ENCODE measurements at regions not wholly inside any gene's neighbourhood (a gene's known extent, or its start where the extent isn't known, plus 50 kb on each side); places are given as distances from the start of the nearest gene placed in this dataset.

DNA sequence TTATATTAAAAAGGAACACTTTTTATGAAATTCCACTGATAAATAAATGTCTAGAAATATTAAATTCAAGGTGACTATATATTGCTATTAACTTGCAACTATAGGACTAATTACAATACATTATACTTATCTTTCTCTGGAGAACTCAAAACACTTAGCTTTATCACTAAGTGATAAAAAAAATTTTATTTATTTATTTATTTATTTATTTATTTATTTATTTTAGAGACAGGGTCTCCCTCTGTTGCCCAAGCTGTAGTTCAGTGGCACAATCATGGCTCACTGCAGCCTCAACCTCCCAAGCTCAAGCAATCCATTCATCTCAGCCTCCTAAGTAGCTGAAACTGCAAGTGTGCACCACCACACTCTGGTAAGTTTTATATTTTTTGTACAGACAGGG is 451.1 kb downstream of the DSC3 start:
- TF ChIP-seq, protein P1, sequence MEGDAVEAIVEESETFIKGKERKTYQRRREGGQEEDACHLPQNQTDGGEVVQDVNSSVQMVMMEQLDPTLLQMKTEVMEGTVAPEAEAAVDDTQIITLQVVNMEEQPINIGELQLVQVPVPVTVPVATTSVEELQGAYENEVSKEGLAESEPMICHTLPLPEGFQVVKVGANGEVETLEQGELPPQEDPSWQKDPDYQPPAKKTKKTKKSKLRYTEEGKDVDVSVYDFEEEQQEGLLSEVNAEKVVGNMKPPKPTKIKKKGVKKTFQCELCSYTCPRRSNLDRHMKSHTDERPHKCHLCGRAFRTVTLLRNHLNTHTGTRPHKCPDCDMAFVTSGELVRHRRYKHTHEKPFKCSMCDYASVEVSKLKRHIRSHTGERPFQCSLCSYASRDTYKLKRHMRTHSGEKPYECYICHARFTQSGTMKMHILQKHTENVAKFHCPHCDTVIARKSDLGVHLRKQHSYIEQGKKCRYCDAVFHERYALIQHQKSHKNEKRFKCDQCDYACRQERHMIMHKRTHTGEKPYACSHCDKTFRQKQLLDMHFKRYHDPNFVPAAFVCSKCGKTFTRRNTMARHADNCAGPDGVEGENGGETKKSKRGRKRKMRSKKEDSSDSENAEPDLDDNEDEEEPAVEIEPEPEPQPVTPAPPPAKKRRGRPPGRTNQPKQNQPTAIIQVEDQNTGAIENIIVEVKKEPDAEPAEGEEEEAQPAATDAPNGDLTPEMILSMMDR (conservative IDR thresholded peaks at IDR 0.05 in 1 of 2, IDR thresholded peaks at IDR 0.05 in 1 of 2; ENCODE audit: extremely low read depth in 1 of 2, insufficient read depth in 1 of 2, low read depth in 1 of 2, low read length in 2 of 2) = no peak
- TF ChIP-seq EZH2 (IDR thresholded peaks at IDR 0.05; ENCODE audit: borderline replicate concordance, low read length) = no peak

Measured in mammary epithelial cell (primary cell).